Sigmoid colon (tissue), 6 donors: ENCODE measurements at regions not wholly inside any gene's neighbourhood (a gene's known extent, or its start where the extent isn't known, plus 50 kb on each side); places are given as distances from the start of the nearest gene placed in this dataset.

Experiments used
- DNase-seq: peaks from one replicate; pipeline ENCODE4 v3.0.0-alpha.2; 2019
- H3K27ac ChIP-seq, 4 donors: fragments of 200-600 bp; sonication (generic); one replicate each; pipeline ENCODE4 v1.5.1; 2016 to 2019; ENCODE audit warnings: mild to moderate bottlenecking in 1 of 4
- H3K27me3 ChIP-seq, 3 donors: fragments of 200-600 bp; sonication (generic); one replicate each; pipeline ENCODE4 v1.5.1; 2019; ENCODE audit warnings: mild to moderate bottlenecking in 1 of 3
- H3K36me3 ChIP-seq, 4 donors: fragments of 200-600 bp; sonication (generic); one replicate each; pipeline ENCODE4 v1.5.1; 2016 to 2019
- H3K4me1 ChIP-seq, 4 donors: fragments of 200-600 bp; sonication (generic); one replicate each; pipeline ENCODE4 v1.5.1; 2017 to 2019
- H3K4me3 ChIP-seq, 4 donors: fragments of 200-600 bp; sonication (generic); one replicate each; pipeline ENCODE4 v1.5.1; 2017 to 2019; ENCODE audit warnings: mild to moderate bottlenecking in 2 of 4, moderate library complexity in 1 of 4
- H3K9me3 ChIP-seq, 4 donors: fragments of 200-600 bp in 3 of 4; sonication (generic) in 3 of 4; one replicate each; pipeline versions ENCODE4 v1.5.1 to v1.6.1; 2013 to 2019
- EP300 ChIP-seq, 4 donors: sonication (generic); formaldehyde crosslinking; IDR thresholded peaks; one replicate each; pipeline ENCODE4 v1.6.1; 2017; ENCODE audit warnings: antibody characterized with exemption in 4 of 4
- POLR2A ChIP-seq, 2 donors: fragments of 450-650 bp; IDR thresholded peaks; one replicate each; pipeline ENCODE4 v1.6.1; 2016; ENCODE audit warnings: antibody characterized with exemption in 2 of 2, mild to moderate bottlenecking in 2 of 2, moderate library complexity in 2 of 2
- POLR2AphosphoS5 ChIP-seq, 4 donors: sonication (generic); formaldehyde crosslinking; IDR thresholded peaks; one replicate each; pipeline ENCODE4 v1.6.1; 2017; ENCODE audit warnings: antibody characterized with exemption in 4 of 4
- WGBS, 2 donors: extraction: QIAGEN DNeasy Blood & Tissue Kit; methylation state at CpG; one replicate each; pipeline ENCODE4 v1.1.7; 2013; 5-methylcytosine and 5-hydroxymethylcytosine counted together
- intact Hi-C: fragments of 100-400 bp; cut with DNase I; formaldehyde crosslinking; loops from one replicate; pipeline ENCODE4 v1.15.1; 2023
- TF ChIP-seq, protein P1 (sequence below), 4 experiments: fragments of 450-650 bp in 3 of 4; fragments of 200-600 bp in 1 of 4; IDR thresholded peaks; one replicate each; pipeline ENCODE4 v1.5.1; 2016 to 2019; ENCODE audit warnings: antibody characterized with exemption in 4 of 4, mild to moderate bottlenecking in 3 of 4, moderate library complexity in 2 of 4
- donor health status: healthy with polysubstance abuse.
- donor health status: healthy.

DNA sequence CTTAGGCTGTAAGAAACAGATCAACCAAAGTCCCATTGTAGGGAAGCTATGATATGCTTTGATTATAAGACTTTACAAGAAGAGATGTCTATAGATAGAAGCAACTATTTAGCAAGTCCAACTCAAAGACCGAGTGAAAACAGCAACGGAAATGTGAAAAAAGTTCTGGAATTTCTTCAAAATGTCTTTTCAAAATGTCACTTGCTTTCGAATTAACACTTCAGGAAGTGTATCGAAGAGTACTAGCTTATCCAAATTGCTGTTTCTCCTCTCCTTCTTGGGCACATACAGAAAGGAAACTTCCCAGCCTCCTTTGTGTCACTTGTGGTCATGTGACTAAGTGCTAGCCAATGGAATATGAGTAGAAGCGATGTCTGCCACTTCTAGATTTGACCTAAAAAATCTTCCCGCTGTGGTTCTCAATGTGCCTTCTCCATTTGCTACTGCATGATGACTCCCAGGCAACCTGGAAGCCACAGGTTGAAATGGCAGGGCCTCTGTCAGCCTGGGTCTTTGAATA is 89.9 kb downstream of the TSEN15 start:
- no peak for TF ChIP-seq EP300 (IDR thresholded peaks at IDR 0.05)
- TF ChIP-seq POLR2A (IDR thresholded peaks at IDR 0.05): no peak
- no peak for TF ChIP-seq POLR2AphosphoS5 (IDR thresholded peaks at IDR 0.05)
- TF ChIP-seq, protein P1, sequence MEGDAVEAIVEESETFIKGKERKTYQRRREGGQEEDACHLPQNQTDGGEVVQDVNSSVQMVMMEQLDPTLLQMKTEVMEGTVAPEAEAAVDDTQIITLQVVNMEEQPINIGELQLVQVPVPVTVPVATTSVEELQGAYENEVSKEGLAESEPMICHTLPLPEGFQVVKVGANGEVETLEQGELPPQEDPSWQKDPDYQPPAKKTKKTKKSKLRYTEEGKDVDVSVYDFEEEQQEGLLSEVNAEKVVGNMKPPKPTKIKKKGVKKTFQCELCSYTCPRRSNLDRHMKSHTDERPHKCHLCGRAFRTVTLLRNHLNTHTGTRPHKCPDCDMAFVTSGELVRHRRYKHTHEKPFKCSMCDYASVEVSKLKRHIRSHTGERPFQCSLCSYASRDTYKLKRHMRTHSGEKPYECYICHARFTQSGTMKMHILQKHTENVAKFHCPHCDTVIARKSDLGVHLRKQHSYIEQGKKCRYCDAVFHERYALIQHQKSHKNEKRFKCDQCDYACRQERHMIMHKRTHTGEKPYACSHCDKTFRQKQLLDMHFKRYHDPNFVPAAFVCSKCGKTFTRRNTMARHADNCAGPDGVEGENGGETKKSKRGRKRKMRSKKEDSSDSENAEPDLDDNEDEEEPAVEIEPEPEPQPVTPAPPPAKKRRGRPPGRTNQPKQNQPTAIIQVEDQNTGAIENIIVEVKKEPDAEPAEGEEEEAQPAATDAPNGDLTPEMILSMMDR (IDR thresholded peaks at IDR 0.05): no peak
- Histone ChIP-seq H3K36me3 (no peaks in the 10 kb centered on the region), H3K4me3 (no peak overlapping the region), H3K4me1 (no peaks in the 10 kb centered on the region), H3K27ac (no peak overlapping the region), H3K9me3 (peaks cover 0 to 2% (median 0%) of the 10 kb centered on the region in 4 donors), H3K27me3 (no peaks in the 10 kb centered on the region)
- no peak for DNase-seq
- intact Hi-C loops: no loop called here
- WGBS, 2 donors: 90 to 93% methylated on average over 6 of the region's 6 CpGs

DNA sequence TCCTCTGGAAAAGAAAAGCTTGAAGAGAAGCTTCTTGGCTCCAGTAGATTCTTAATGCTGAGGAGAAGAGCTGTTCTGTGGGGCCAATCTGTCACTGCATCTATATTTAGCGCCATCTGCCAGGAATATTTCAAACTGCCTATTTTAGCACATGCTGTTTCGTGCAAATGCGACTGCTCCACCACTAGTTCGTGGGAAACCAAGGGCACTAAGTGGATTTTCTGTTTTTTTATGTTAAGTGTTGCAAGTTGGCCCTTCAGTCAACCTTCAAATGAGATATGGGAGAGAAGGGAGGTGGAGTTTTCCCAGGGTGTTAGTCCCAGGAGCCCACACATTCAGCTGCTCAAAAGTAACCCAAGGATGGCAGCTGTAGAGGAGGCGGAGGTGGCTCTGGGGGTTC is 91.9 kb downstream of the TSEN15 start:
- no peak overlapping the region for H3K27ac ChIP-seq
- H3K36me3 ChIP-seq: no peaks in the 10 kb centered on the region
- H3K27me3 ChIP-seq: no peaks in the 10 kb centered on the region
- H3K4me1 ChIP-seq: no peaks in the 10 kb centered on the region
- intact Hi-C loops: no loop called here
- TF ChIP-seq EP300 (IDR thresholded peaks at IDR 0.05): no peak
- H3K4me3 ChIP-seq: no peak overlapping the region
- no peaks in the 10 kb centered on the region for H3K9me3 ChIP-seq
- no peak for DNase-seq
- WGBS, 2 donors: 58 to 73% methylated on average over 5 of the region's 5 CpGs

DNA sequence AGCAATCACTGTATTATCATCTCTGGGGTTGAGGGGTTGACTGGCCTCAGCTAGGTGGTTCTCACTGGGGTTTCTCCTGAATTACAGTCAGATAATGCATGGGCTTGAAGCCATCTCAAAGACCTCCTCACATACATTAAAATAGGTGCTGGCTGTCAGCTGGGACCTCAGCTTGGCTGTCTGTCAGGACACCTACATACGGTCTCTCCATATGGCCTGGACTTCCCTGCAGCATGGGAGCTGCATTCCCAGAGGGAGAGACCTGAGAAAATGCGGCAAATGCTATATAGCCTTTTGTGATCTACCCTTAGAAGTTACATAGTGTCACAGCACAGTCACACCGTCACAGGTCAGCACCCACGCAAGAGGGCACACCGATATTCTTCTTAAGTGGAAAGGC is 93.6 kb downstream of the TSEN15 start:
- H3K4me1 ChIP-seq: no peaks in the 10 kb centered on the region
- no peaks in the 10 kb centered on the region for H3K9me3 ChIP-seq
- WGBS, 2 donors: 96% methylated on average over 5 of the region's 5 CpGs
- no peak overlapping the region for H3K27ac ChIP-seq
- no peak for DNase-seq
- no peak overlapping the region for H3K4me3 ChIP-seq
- H3K36me3 ChIP-seq: no peaks in the 10 kb centered on the region
- TF ChIP-seq, protein P1 (IDR thresholded peaks at IDR 0.05): no peak
- TF ChIP-seq EP300 (IDR thresholded peaks at IDR 0.05) (no peak), POLR2A (IDR thresholded peaks at IDR 0.05) (no peak), POLR2AphosphoS5 (IDR thresholded peaks at IDR 0.05) (no peak)
- intact Hi-C loops: no loop called here
- H3K27me3 ChIP-seq: no peaks in the 10 kb centered on the region

DNA sequence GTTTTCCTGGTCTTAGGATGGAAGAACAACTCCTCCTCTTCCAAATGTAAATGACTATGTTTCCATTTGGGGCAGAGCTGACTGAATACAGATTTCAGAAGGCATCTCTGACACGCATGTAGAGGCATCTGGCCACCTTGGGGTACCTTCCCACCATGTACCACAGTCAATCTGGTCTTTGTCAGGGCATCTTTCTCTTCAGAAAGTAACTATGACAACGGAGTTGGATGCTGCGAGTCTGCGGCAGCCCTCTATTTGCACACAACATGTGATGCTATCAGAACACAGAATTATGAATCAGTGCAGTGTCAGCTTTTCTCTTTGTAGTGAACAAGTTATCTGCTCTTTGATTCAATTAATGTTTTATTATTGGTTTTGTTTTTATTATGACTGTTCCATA is 94.7 kb downstream of the TSEN15 start:
- H3K4me3 ChIP-seq: no peak overlapping the region
- WGBS, 2 donors: 90 to 94% methylated on average over 4 of the region's 4 CpGs
- no peaks in the 10 kb centered on the region for H3K9me3 ChIP-seq
- no peaks in the 10 kb centered on the region for H3K27me3 ChIP-seq
- no peak for DNase-seq
- H3K27ac ChIP-seq: no peak overlapping the region
- peaks cover 0 to 8% (median 5%) of the 10 kb centered on the region in 4 donors for H3K4me1 ChIP-seq
- TF ChIP-seq, protein P1 (IDR thresholded peaks at IDR 0.05): no peak
- TF ChIP-seq POLR2AphosphoS5 (IDR thresholded peaks at IDR 0.05) (no peak), POLR2A (IDR thresholded peaks at IDR 0.05) (no peak), EP300 (IDR thresholded peaks at IDR 0.05) (no peak)
- no peaks in the 10 kb centered on the region for H3K36me3 ChIP-seq
- intact Hi-C loops: no loop called here

DNA sequence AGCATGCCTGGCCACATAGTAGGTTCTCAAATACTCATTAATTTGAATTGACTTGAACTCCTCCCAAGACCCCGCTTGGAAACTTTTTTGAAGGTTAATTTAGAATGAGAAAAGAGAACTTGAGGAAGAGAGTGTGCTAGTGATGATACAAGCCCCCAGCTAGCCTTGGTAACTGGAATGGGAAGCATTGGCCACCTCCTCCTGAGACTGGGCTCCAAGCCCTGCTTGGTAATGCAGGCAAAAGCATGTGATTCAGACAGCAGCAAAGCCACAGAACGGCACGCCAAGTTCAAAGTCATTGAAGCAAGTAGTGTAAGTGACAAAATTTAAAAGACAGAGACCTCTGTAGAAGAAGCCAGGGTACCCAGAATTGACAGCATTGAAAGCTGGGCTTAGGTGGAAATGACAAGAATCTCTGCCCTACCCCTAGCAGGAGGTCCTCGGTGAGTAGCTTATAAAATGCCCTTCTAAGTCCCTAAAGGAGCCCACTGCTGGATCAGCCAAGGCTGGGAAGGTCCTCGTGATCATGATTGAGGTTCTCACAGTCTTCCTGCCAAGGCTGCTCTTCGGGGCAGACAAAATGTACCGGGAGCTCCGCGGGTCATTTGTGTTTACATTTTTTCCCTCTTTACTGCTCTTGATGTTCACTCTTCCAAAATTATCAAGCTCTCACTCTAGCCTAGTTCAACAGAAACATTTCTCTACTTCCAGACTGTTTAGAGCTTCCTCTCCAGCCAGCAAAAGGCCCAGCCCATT is 99.4 kb downstream of the TSEN15 start:
- Histone ChIP-seq H3K27ac (peak overlapping the region in 1 of 4 donors; percentile 60), H3K36me3 (no peaks in the 10 kb centered on the region)

More for the DNA sequence above, 99.4 kb downstream of the TSEN15 start:
- intact Hi-C loops: no loop called here
- TF ChIP-seq POLR2AphosphoS5 (IDR thresholded peaks at IDR 0.05): no peak
- no peak for TF ChIP-seq POLR2A (IDR thresholded peaks at IDR 0.05)
- no peak for TF ChIP-seq EP300 (IDR thresholded peaks at IDR 0.05)
- TF ChIP-seq, protein P1 (IDR thresholded peaks at IDR 0.05): no peak
- WGBS, 2 donors: 73 to 75% methylated on average over 9 of the region's 9 CpGs
- no peak for DNase-seq
- H3K27me3 ChIP-seq: no peaks in the 10 kb centered on the region
- no peak overlapping the region for H3K4me3 ChIP-seq
- peaks cover 0 to 15% (median 12%) of the 10 kb centered on the region in 4 donors for H3K4me1 ChIP-seq
- H3K9me3 ChIP-seq: no peaks in the 10 kb centered on the region
